ENCODE measurements at regions not wholly inside any gene's neighbourhood (a gene's known extent, or its start where the extent isn't known, plus 50 kb on each side); places are given as distances from the start of the nearest gene placed in this dataset.

GRCh38 chr13:105345730-105346129 is 1189.7 kb downstream of the EFNB2 start:
- Histone ChIP-seq H3K27ac (no peak overlapping the region), H3K4me3 (no peak overlapping the region), H3K27me3 (no peaks in the 10 kb centered on the region), H3K36me3 (no peaks in the 10 kb centered on the region), H3K9me3 (no peaks in the 10 kb centered on the region), H3K4me1 (no peaks in the 10 kb centered on the region)
- no peak for DNase-seq (ENCODE audit: low spot score)
- TF ChIP-seq, protein P1, sequence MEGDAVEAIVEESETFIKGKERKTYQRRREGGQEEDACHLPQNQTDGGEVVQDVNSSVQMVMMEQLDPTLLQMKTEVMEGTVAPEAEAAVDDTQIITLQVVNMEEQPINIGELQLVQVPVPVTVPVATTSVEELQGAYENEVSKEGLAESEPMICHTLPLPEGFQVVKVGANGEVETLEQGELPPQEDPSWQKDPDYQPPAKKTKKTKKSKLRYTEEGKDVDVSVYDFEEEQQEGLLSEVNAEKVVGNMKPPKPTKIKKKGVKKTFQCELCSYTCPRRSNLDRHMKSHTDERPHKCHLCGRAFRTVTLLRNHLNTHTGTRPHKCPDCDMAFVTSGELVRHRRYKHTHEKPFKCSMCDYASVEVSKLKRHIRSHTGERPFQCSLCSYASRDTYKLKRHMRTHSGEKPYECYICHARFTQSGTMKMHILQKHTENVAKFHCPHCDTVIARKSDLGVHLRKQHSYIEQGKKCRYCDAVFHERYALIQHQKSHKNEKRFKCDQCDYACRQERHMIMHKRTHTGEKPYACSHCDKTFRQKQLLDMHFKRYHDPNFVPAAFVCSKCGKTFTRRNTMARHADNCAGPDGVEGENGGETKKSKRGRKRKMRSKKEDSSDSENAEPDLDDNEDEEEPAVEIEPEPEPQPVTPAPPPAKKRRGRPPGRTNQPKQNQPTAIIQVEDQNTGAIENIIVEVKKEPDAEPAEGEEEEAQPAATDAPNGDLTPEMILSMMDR (IDR thresholded peaks at IDR 0.05), result no peak

DNA sequence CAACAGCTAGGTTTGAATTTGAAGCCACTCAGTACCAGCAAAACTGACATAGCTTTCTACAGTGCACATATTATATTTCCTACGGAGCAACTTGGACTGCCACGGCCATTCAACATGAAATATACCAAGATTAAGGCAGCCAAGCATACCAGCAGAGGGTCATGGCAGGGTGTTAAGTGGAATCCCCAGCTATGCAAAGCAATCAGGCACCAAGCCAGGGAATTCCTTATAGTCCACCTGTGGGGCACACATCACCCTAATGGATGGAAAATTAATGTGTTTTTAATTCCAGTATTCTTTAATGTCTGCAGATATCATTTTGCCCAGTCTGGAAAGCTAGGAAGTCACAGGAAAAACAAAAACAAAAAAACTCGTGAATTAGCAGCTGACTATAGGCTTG is 1190.3 kb downstream of the EFNB2 start:
- H3K9me3 ChIP-seq, result no peaks in the 10 kb centered on the region
- no peaks in the 10 kb centered on the region for H3K27me3 ChIP-seq
- no peak overlapping the region for H3K4me3 ChIP-seq
- DNase-seq (ENCODE audit: low spot score), result no peak
- TF ChIP-seq, protein P1 (IDR thresholded peaks at IDR 0.05), result no peak
- H3K27ac ChIP-seq, result no peak overlapping the region
- H3K4me1 ChIP-seq, result no peaks in the 10 kb centered on the region
- no peaks in the 10 kb centered on the region for H3K36me3 ChIP-seq

DNA sequence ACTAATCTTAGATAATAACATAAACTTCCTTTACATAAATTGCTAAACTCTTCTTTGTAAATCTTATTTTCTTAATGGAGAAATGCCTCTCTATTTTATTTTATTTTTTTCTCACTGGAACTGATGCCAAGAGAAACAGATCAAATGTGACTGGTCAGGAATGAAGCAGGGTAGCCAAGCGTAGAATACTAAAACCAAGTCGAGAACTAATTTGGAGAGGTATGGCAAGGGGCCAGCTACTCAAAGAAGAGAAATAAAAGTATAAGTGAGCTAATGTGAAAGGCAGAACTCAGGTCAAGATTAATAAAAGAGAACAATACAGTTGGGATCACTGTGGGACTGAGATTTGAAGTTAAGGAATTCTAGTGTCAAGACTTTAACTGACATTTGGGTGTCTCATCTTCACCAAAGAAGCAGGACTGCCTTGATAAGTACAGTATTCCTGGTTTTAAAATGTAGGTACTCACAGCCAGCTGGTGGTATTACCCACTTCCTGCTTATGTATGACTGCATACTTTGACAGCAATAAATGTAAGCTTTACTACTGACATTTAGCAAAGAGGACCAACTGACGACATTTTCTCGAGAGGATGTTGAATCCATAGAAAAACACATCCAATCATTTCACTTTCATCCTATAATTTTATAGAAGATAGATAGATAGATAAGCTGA is 1192.2 kb downstream of the EFNB2 start:
- Histone ChIP-seq H3K9me3 (no peaks in the 10 kb centered on the region), H3K36me3 (no peaks in the 10 kb centered on the region), H3K4me1 (no peaks in the 10 kb centered on the region), H3K4me3 (no peak overlapping the region), H3K27ac (no peak overlapping the region), H3K27me3 (no peaks in the 10 kb centered on the region)
- TF ChIP-seq, protein P1 (IDR thresholded peaks at IDR 0.05), result no peak
- no peak for DNase-seq (ENCODE audit: low spot score)

DNA sequence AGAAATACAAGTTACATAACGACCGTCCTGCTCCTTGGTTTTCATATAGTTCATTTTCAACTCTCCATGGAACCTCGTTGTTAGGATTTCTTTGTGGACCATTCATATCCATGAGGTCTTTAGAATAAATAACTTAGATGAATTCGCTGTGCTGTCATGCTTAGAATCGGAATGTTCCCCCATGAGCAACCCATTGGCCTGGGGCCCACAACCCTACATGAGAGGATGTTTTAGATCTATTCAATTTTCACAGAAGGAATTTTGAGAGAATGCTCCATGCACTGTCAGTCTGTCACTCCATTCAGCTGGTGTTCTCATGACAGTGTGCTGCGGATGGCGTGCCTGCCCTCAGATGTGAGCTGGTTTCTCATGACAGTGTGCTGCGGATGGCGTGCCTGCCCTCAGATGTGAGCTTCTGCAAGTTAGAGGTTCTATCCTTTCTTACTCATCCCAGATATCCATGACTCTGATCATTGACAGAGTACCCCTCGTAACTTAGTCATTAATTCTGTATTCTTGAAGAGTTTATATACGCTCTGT is 1193.1 kb downstream of the EFNB2 start:
- no peaks in the 10 kb centered on the region for H3K4me1 ChIP-seq
- no peak overlapping the region for H3K27ac ChIP-seq
- no peaks in the 10 kb centered on the region for H3K36me3 ChIP-seq
- H3K4me3 ChIP-seq, result no peak overlapping the region
- TF ChIP-seq, protein P1 (IDR thresholded peaks at IDR 0.05), result no peak
- DNase-seq (ENCODE audit: low spot score), result no peak
- H3K27me3 ChIP-seq, result no peaks in the 10 kb centered on the region
- H3K9me3 ChIP-seq, result no peaks in the 10 kb centered on the region

GRCh38 chr13:105341758-105342157 is 1193.7 kb downstream of the EFNB2 start:
- Histone ChIP-seq H3K27ac (no peak overlapping the region), H3K4me3 (no peak overlapping the region), H3K4me1 (no peaks in the 10 kb centered on the region), H3K36me3 (no peaks in the 10 kb centered on the region), H3K27me3 (no peaks in the 10 kb centered on the region), H3K9me3 (no peaks in the 10 kb centered on the region)
- TF ChIP-seq, protein P1 (IDR thresholded peaks at IDR 0.05), result no peak
- DNase-seq (ENCODE audit: low spot score), result no peak

GRCh38 chr13:105341256-105341655 is 1194.2 kb downstream of the EFNB2 start:
- Histone ChIP-seq H3K4me1 (no peaks in the 10 kb centered on the region), H3K27ac (no peak overlapping the region), H3K27me3 (no peaks in the 10 kb centered on the region), H3K36me3 (no peaks in the 10 kb centered on the region), H3K4me3 (no peak overlapping the region), H3K9me3 (no peaks in the 10 kb centered on the region)
- TF ChIP-seq, protein P1 (IDR thresholded peaks at IDR 0.05), result no peak
- DNase-seq (ENCODE audit: low spot score), result no peak

Measured in right atrium auricular region (tissue), 2 donors.